ENCODE measurements at regions not wholly inside any gene's neighbourhood (a gene's known extent, or its start where the extent isn't known, plus 50 kb on each side); places are given as distances from the start of the nearest gene placed in this dataset.
"Not testable (repeated sequence)": the region's sequence is repeated elsewhere in the genome, so short reads cannot be mapped to it uniquely, and the experiment has no call there.

DNA sequence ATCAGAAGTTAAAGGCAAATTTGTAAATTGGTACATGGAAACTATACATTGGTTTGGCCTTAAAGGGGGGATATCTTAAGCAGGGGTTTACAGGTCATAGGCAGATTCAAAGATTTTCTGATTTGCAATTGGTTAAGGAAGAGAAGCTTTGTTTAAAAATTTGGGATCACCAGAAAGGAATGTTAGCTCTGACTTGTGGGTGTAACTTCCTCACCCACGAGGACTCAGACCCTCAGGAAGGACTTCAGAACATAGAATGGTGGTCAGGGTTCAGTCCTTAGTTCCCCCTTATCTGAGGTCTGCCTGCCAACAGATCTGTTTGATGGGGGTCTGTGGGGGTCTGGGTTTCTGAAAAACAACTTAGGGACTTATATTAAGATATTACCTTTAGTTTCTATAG, 427.4 kb upstream of the DIPK2B start:
- DNase-seq, result no peak

DNA sequence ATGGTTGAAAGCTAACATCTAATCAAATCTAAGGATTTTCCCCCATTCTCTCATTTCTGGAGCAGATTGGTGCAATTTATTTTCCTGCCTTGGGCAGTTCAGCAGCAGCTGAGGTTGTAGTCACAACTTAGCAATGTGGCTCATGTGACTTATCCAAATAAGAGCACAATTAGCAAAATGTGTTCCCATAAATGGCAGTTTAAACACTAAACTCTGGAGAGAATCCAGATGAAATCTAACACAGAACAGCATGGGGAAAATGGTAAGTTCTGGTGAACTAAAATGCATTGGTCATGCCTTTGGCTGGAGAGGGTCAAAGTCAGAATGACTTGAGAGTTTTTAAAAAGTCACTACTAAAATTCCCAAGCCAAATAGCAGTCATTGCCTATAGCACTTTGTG, 422.6 kb upstream of the DIPK2B start:
- no peak for DNase-seq

GRCh38 chrX:45622538-45622937, 421.9 kb upstream of the DIPK2B start:
- no peak for DNase-seq

- no peak for DNase-seq
Observed at GRCh38 chrX:45622042-45622423, 421.4 kb upstream of the DIPK2B start.

- DNase-seq, result no peak
Observed at GRCh38 chrX:45621376-45622041, 420.8 kb upstream of the DIPK2B start.

- DNase-seq, result no peak
Observed at GRCh38 chrX:45619290-45619689, 418.6 kb upstream of the DIPK2B start.

- not testable (repeated sequence) for DNase-seq
Observed at GRCh38 chrX:45615591-45615990, 414.9 kb upstream of the DIPK2B start.

DNA sequence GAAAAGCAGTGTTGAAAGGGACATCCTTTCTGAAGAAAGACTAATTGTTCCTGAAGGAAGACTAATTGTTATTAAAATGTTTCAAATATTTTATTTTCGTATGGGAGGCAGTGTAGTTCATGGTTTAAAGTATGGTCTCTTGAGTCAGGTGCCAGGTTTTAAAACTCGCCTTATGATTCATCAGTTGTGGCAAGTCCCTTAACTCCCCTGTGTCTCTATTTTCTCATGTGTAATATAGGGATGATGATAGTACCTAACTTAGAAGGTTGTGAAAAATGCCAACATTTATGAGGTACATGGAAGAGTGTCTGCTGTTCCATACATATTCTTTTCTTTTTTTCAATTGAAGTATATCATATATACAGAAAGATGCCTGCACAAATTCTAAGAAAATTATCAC, 414.2 kb upstream of the DIPK2B start:
- no peak for DNase-seq

DNA sequence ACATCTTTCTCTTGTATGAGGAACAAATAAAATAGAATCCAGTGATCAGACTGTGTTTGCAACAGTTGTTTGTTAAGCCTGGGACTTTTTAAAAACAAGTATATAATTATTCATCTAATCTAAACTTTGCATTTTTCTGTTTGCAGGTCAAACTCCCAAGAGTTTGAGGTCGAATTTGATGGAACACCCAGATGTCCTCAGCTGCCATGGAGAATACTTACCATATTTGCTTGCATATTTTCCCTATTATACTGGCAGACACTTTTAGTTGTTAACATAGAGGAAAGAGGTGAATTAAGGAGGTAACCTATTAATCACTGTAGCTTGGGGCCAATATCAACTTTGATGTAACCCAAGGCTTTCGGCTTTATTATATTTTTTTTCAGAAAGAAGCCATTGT, 401.5 kb upstream of the DIPK2B start:
- DNase-seq, result no peak

DNA sequence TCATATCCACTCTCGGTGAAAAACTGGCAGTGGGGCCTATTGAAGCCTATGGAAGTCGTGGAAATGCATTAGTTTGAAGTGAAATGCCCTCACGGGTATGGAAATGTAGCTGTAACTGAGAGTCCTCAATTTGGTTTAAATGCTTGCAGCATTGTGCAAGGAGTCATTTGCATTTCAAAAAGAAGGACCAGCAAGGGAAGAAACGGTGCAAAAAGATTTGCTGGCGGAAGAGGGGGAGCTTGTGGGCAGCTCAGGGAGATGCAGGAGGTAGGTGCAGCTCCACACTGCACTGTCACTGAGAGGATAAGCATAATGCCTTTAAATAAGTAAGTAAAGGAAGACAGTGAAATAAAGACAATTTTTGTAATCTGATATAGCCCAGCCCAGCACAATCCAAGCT, 400.4 kb upstream of the DIPK2B start:
- no peak for DNase-seq

DNA sequence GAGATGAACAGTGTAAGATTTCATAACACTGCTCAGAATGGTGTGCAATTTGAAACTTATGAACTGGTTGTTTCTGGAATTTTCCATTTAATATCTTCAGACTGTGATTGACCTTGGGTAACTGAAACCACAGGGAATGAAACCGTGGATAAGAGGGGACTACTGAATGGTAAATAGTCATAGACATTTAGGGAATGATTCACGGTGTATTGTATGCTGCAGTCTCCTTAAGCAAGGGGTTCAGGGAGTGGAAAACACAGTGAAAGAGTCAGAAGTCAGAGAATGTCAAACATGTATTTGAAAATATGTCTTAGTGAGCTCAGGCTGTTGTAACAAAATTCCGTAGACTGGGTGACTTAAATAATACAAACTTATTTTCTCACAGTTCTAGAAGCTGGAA, 398.2 kb upstream of the DIPK2B start:
- no peak for DNase-seq

GRCh38 chrX:45596188-45596808, 395.6 kb upstream of the DIPK2B start:
- DNase-seq, result no peak

- DNase-seq, result no peak
Observed at GRCh38 chrX:45592101-45592500, 391.4 kb upstream of the DIPK2B start.

DNA sequence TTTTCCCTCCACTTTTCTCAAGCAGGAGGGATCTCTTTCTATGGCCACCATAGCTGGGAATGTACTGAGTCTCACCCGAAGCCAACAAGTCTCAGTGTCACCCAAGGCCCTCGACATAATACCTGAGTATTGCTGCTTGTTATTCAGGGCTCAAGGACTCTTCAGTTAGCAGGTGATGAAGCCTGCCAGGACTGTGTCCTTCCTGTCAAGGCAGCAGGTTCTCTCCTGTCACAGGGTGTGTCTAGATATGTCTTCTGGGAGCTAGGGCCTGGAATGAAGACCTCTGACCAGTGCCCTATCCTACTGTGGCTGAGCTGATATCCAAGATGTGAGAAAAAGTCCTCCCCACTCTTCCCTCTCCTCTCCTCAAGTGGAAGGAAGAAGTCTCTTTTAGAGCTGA, 391.0 kb upstream of the DIPK2B start:
- no peak for DNase-seq

- DNase-seq, result no peak
Observed at GRCh38 chrX:45584717-45585116, 384.0 kb upstream of the DIPK2B start.

GRCh38 chrX:45577361-45577760, 376.7 kb upstream of the DIPK2B start:
- no peak for DNase-seq

DNA sequence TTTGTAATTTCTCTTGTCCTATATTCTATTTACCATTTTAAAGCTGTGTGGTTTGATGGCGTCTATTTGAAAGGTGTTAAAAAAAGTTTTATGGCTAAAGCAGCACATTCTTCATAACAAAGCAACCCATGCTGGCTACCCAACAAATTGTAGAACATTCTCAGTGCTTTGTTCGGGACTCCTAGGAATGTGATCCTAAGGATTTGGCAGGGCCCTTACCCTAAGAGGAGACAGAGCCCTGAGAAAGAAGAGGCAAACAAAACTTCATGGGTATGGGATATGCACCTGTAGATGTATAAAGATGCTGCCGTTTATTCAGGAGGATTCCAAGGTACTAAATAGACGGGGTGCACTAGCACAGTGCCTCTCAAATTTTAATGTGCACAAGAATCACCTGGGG, 370.8 kb upstream of the DIPK2B start:
- no peak for DNase-seq

DNA sequence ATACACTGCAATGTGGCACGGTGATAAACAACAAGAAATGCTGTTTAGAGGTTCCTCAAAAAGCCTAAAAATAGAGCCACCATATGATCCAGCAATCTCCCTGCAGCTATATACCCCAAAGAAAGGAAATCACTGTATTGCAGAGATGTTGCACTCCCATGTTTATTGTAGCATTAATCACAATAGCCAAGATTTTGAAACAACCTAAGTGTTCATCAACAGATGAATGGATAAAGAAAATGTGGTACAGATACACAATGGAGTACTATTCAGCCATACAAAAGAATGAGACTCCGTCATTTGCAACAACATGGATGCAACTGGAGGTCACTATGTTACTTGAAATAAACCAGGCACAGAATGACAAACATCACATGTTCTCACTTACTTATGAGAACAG, 365.8 kb upstream of the DIPK2B start:
- DNase-seq, result no peak

DNA sequence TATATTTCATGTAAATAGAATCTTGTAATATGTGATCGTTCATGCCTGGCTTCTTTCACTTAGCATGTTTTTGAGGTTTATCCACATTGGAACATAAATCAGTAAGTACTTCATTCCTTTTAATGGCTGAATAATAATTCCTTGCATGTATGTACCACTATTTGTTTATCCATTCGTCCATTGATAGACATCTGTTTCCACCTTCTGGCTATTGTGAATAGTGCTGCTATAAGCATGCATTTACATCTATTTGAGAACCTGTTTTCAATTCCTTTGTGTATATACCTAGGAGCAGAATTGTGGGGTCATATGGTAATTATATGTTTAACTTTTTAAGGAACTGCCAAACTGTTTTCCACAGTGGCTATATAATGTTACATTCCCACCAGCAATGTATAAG, 356.7 kb upstream of the DIPK2B start:
- DNase-seq, result no peak

DNA sequence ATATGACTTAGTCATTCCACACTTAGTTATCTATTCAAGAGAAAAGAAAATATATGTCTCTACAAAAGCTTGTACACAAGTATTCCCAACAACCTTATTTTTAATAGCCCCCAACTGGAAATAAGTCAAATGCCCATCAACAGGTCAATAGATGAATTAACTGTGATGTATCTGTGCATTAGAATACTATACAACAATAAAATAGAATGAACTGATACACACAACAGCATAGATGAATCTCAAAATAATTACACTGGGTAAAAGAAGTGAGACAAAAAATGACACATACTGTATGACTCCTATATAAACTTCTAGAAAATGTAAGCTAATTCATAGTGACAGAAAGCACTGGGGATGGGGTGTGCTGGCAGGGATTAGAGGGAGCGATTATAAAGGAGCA, 354.1 kb upstream of the DIPK2B start:
- no peak for DNase-seq

- DNase-seq, result no peak
Observed at GRCh38 chrX:45553417-45553816, 352.7 kb upstream of the DIPK2B start.

- not testable (repeated sequence) for DNase-seq
Observed at GRCh38 chrX:45546697-45547096, 346.0 kb upstream of the DIPK2B start.

- DNase-seq, result no peak
Observed at GRCh38 chrX:45540181-45540580, 339.5 kb upstream of the DIPK2B start.

- DNase-seq, result no peak
Observed at GRCh38 chrX:45537936-45538335, 337.3 kb upstream of the DIPK2B start.

GRCh38 chrX:45527834-45528233, 327.2 kb upstream of the DIPK2B start:
- DNase-seq, result no peak

Data from GOT3 (cell line).